HUES48 (cell line): ENCODE measurements at regions not wholly inside any gene's neighbourhood (a gene's known extent, or its start where the extent isn't known, plus 50 kb on each side); places are given as distances from the start of the nearest gene placed in this dataset.
"Not testable (repeated sequence)": the region's sequence is repeated elsewhere in the genome, so short reads cannot be mapped to it uniquely, and the experiment has no call there.

ENCODE experiments used
- H3K27ac ChIP-seq: one replicate; pipeline ENCODE4 v1.7.0; 2013; ENCODE audit warnings: low read depth, low read length, inconsistent platforms
- H3K27me3 ChIP-seq: 2 replicates; pipeline ENCODE4 v1.6.1; 2013; ENCODE audit warnings: mild to moderate bottlenecking, low read length; ENCODE audit not compliant: control insufficient read depth, insufficient read depth
- H3K36me3 ChIP-seq: 2 replicates; pipeline ENCODE4 v1.6.1; 2013; ENCODE audit warnings: low read length; ENCODE audit not compliant: control insufficient read depth, insufficient read depth
- H3K4me1 ChIP-seq: 2 replicates; pipeline ENCODE4 v1.6.1; 2013; ENCODE audit warnings: mild to moderate bottlenecking, low read length; ENCODE audit not compliant: control insufficient read depth, insufficient read depth
- H3K4me3 ChIP-seq: 2 replicates; pipeline ENCODE4 v1.5.1; 2013; ENCODE audit warnings: mild to moderate bottlenecking, low read depth, low read length
- H3K9ac ChIP-seq: 2 replicates; pipeline ENCODE4 v1.6.1; 2013; ENCODE audit warnings: mild to moderate bottlenecking, low read depth, low read length, moderate library complexity
- H3K9me3 ChIP-seq: 2 replicates; pipeline ENCODE4 v1.6.1; 2013; ENCODE audit warnings: low read length; ENCODE audit not compliant: control insufficient read depth, insufficient read depth

- Histone ChIP-seq H3K27me3 (no peaks in the 10 kb centered on the region), H3K9me3 (peaks cover 4% of the 10 kb centered on the region), H3K4me3 (no peak overlapping the region), H3K4me1 (no peaks in the 10 kb centered on the region), H3K27ac (no peak overlapping the region), H3K9ac (no peak overlapping the region), H3K36me3 (no peaks in the 10 kb centered on the region)
Observed at GRCh38 chr20:54933212-54933904, 458.0 kb downstream of the DOK5 start.

GRCh38 chr20:54929191-54929590 lies 453.8 kb downstream of the DOK5 start:
- no peaks in the 10 kb centered on the region for H3K4me1 ChIP-seq
- no peak overlapping the region for H3K4me3 ChIP-seq
- no peak overlapping the region for H3K27ac ChIP-seq
- H3K36me3 ChIP-seq: no peaks in the 10 kb centered on the region
- H3K27me3 ChIP-seq: no peaks in the 10 kb centered on the region
- peaks cover 4% of the 10 kb centered on the region for H3K9me3 ChIP-seq
- H3K9ac ChIP-seq: no peak overlapping the region

- H3K27me3 ChIP-seq: no peaks in the 10 kb centered on the region
- H3K27ac ChIP-seq: no peak overlapping the region
- no peak overlapping the region for H3K4me3 ChIP-seq
- no peak overlapping the region for H3K9ac ChIP-seq
- H3K36me3 ChIP-seq: no peaks in the 10 kb centered on the region
- H3K9me3 ChIP-seq: peaks cover 4% of the 10 kb centered on the region
- no peaks in the 10 kb centered on the region for H3K4me1 ChIP-seq
Observed at GRCh38 chr20:54928564-54928963, 453.2 kb downstream of the DOK5 start.

GRCh38 chr20:54922636-54923035 lies 447.2 kb downstream of the DOK5 start:
- no peak overlapping the region for H3K9ac ChIP-seq
- no peaks in the 10 kb centered on the region for H3K9me3 ChIP-seq
- H3K36me3 ChIP-seq: no peaks in the 10 kb centered on the region
- no peaks in the 10 kb centered on the region for H3K4me1 ChIP-seq
- no peaks in the 10 kb centered on the region for H3K27me3 ChIP-seq
- no peak overlapping the region for H3K27ac ChIP-seq
- no peak overlapping the region for H3K4me3 ChIP-seq

GRCh38 chr20:54922096-54922495 lies 446.7 kb downstream of the DOK5 start:
- no peak overlapping the region for H3K27ac ChIP-seq
- H3K9ac ChIP-seq: no peak overlapping the region
- H3K36me3 ChIP-seq: no peaks in the 10 kb centered on the region
- no peak overlapping the region for H3K4me3 ChIP-seq
- H3K4me1 ChIP-seq: no peaks in the 10 kb centered on the region
- H3K27me3 ChIP-seq: no peaks in the 10 kb centered on the region
- no peaks in the 10 kb centered on the region for H3K9me3 ChIP-seq

GRCh38 chr20:54920491-54920890 lies 445.1 kb downstream of the DOK5 start:
- Histone ChIP-seq H3K36me3 (no peaks in the 10 kb centered on the region), H3K27me3 (no peaks in the 10 kb centered on the region), H3K9me3 (no peaks in the 10 kb centered on the region), H3K4me1 (no peaks in the 10 kb centered on the region), H3K9ac (no peak overlapping the region), H3K27ac (no peak overlapping the region), H3K4me3 (no peak overlapping the region)

GRCh38 chr20:54918993-54919392 lies 443.6 kb downstream of the DOK5 start:
- not testable (repeated sequence) for H3K27ac ChIP-seq, H3K27me3 ChIP-seq, H3K4me3 ChIP-seq, H3K4me1 ChIP-seq, H3K9ac ChIP-seq, H3K9me3 ChIP-seq, H3K36me3 ChIP-seq

- no peaks in the 10 kb centered on the region for H3K27me3 ChIP-seq
- H3K4me1 ChIP-seq: no peaks in the 10 kb centered on the region; the same call in 1 of the 2 replicates
- H3K36me3 ChIP-seq: no peaks in the 10 kb centered on the region
Observed at GRCh38 chr20:54914995-54915394, 439.6 kb downstream of the DOK5 start.

GRCh38 chr20:54909702-54910101 lies 434.3 kb downstream of the DOK5 start:
- Histone ChIP-seq H3K4me3 (no peak overlapping the region), H3K27me3 (no peaks in the 10 kb centered on the region), H3K9ac (no peak overlapping the region), H3K27ac (no peak overlapping the region), H3K36me3 (no peaks in the 10 kb centered on the region), H3K4me1 (no peaks in the 10 kb centered on the region; the same call in 1 of the 2 replicates), H3K9me3 (0 out of 2 replicates have a peak, but pooled peaks cover 2% of the 10 kb centered on the region)

More at GRCh38 chr20:54914995-54915394, 439.6 kb downstream of the DOK5 start:
- no peak overlapping the region for H3K9ac ChIP-seq
- H3K4me3 ChIP-seq: no peak overlapping the region
- H3K27ac ChIP-seq: no peak overlapping the region
- H3K9me3 ChIP-seq: 0 out of 2 replicates have a peak, but pooled peaks cover 2% of the 10 kb centered on the region

GRCh38 chr20:54906134-54906533 lies 430.7 kb downstream of the DOK5 start:
- not testable (repeated sequence) for H3K9me3 ChIP-seq, H3K4me1 ChIP-seq, H3K27ac ChIP-seq, H3K27me3 ChIP-seq, H3K36me3 ChIP-seq, H3K4me3 ChIP-seq, H3K9ac ChIP-seq

- Histone ChIP-seq H3K27me3 (no peaks in the 10 kb centered on the region), H3K9ac (no peak overlapping the region), H3K9me3 (no peaks in the 10 kb centered on the region), H3K4me1 (no peaks in the 10 kb centered on the region), H3K36me3 (no peaks in the 10 kb centered on the region), H3K4me3 (no peak overlapping the region), H3K27ac (no peak overlapping the region)
Observed at GRCh38 chr20:54897787-54898186, 422.4 kb downstream of the DOK5 start.
